ENCODE measurements at regions not wholly inside any gene's neighbourhood (a gene's known extent, or its start where the extent isn't known, plus 50 kb on each side); places are given as distances from the start of the nearest gene placed in this dataset.

GRCh38 chr15:85967553-85967952 is 112.1 kb upstream of the AGBL1 start:
- DNase-seq: no peak
- no peaks in the 10 kb centered on the region for H3K9me3 ChIP-seq
- H3K4me1 ChIP-seq: no peaks in the 10 kb centered on the region
- H3K27ac ChIP-seq: no peak overlapping the region
- no peaks in the 10 kb centered on the region for H3K36me3 ChIP-seq
- no peaks in the 10 kb centered on the region for H3K27me3 ChIP-seq
- no peak overlapping the region for H3K9ac ChIP-seq (ENCODE audit: low read depth in 2 of 2, low read length in 2 of 2)
- TF ChIP-seq CTCF (IDR thresholded peaks at IDR 0.05): no peak
- intact Hi-C loops (cut with DNase I): no loop called here
- no peak overlapping the region for H3K4me3 ChIP-seq

DNA sequence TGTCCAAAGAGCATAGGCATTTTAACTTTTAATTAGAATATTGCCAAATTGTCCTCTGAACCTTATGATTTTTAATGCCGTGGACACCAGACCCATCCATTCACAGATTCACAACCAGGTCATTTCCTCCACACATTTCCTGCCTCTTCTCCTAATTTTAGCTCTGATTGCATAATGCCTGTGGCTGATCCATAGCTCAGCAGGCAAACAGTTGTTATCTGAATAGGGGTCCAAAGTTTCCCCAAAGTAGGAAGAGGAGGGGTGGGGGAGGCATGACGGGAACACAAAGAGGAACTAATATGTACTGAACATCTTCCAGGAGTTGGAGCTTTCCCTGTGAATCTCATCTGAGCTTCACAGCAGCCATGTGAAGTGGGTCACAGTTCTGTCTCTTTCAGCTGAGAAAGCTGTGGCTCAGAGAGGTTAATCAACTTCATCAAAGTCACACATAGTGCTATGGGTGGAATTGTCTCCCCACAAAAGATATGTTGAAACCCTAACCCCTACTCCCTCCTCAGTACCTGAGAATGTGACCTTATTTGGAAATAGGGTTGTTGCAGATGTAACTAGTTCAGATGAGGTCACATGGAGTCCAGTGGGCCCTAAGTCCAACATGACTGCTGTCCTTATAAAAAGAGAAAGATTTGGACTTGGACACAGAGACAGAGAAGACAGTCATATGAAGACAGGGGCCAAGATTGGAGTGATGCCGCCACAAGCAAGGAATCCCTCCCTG is 106.7 kb upstream of the AGBL1 start:
- DNase-seq: no peak
- intact Hi-C loops (cut with DNase I): no loop called here
- no peaks in the 10 kb centered on the region for H3K9me3 ChIP-seq
- no peaks in the 10 kb centered on the region for H3K36me3 ChIP-seq
- no peak for TF ChIP-seq CTCF (IDR thresholded peaks at IDR 0.05)
- no peak overlapping the region for H3K9ac ChIP-seq (ENCODE audit: low read depth in 2 of 2, low read length in 2 of 2)
- H3K27ac ChIP-seq: no peak overlapping the region
- no peak overlapping the region for H3K4me3 ChIP-seq
- no peaks in the 10 kb centered on the region for H3K4me1 ChIP-seq
- H3K27me3 ChIP-seq: no peaks in the 10 kb centered on the region

GRCh38 chr15:85973584-85974347 is 105.9 kb upstream of the AGBL1 start:
- H3K27ac ChIP-seq: no peak overlapping the region
- TF ChIP-seq CTCF (IDR thresholded peaks at IDR 0.05): no peak
- no peak for DNase-seq

GRCh38 chr15:85974348-85974705 is 105.3 kb upstream of the AGBL1 start:
- H3K36me3 ChIP-seq: no peaks in the 10 kb centered on the region
- TF ChIP-seq CTCF (IDR thresholded peaks at IDR 0.05): no peak
- DNase-seq: no peak
- no peak overlapping the region for H3K27ac ChIP-seq
- H3K27me3 ChIP-seq: no peaks in the 10 kb centered on the region
- no peak overlapping the region for H3K9ac ChIP-seq (ENCODE audit: low read depth in 2 of 2, low read length in 2 of 2)
- no peaks in the 10 kb centered on the region for H3K4me1 ChIP-seq
- no peaks in the 10 kb centered on the region for H3K9me3 ChIP-seq
- no peak overlapping the region for H3K4me3 ChIP-seq
- intact Hi-C loops (cut with DNase I): no loop called here

More at GRCh38 chr15:85973584-85974347, 105.9 kb upstream of the AGBL1 start:
- intact Hi-C loops (cut with DNase I): no loop called here
- Histone ChIP-seq H3K4me3 (no peak overlapping the region), H3K27me3 (no peaks in the 10 kb centered on the region), H3K9me3 (no peaks in the 10 kb centered on the region), H3K36me3 (no peaks in the 10 kb centered on the region), H3K9ac (ENCODE audit: low read depth in 2 of 2, low read length in 2 of 2) (no peak overlapping the region), H3K4me1 (no peaks in the 10 kb centered on the region)

DNA sequence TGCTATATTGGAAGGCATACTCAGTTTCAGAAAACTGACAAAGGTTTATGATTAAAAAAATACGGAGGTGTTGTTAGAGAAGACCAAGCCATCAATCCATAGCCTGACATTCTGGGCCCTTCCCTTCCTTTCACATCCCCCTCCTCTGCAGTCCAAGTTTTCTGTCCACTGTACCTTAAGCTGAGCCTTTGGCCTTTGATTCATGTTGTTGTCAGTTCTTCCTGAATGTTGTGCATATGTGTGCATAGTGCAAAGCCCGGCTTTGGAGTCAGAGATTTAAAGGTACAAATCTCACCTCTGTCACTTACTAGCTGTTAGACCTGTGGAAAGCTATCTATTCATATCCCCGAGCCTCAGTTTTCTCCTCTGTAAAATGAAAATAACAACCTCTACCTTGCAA is 104.9 kb upstream of the AGBL1 start:
- H3K4me1 ChIP-seq: no peaks in the 10 kb centered on the region
- H3K9me3 ChIP-seq: no peaks in the 10 kb centered on the region
- H3K27ac ChIP-seq: no peak overlapping the region
- H3K4me3 ChIP-seq: no peak overlapping the region
- DNase-seq: no peak
- H3K27me3 ChIP-seq: no peaks in the 10 kb centered on the region
- intact Hi-C loops (cut with DNase I): no loop called here
- no peak for TF ChIP-seq CTCF (IDR thresholded peaks at IDR 0.05)
- no peak overlapping the region for H3K9ac ChIP-seq (ENCODE audit: low read depth in 2 of 2, low read length in 2 of 2)
- no peaks in the 10 kb centered on the region for H3K36me3 ChIP-seq

Data from colonic mucosa (tissue), 4 donors.